C4-2B (cell line): ENCODE measurements at regions not wholly inside any gene's neighbourhood (a gene's known extent, or its start where the extent isn't known, plus 50 kb on each side); places are given as distances from the start of the nearest gene placed in this dataset.

Experiments used
- CTCF ChIP-seq: fragments of 450-650 bp; conservative IDR thresholded peaks from 2 replicates; pipeline ENCODE4 v1.5.1; 2017; ENCODE audit warnings: mild to moderate bottlenecking
- ZFX ChIP-seq: fragments of 450-650 bp; IDR thresholded peaks from 2 replicates; pipeline ENCODE4 v1.6.1; 2017

GRCh38 chr10:10914144-10914543, 103.5 kb upstream of the CELF2 start:
- TF ChIP-seq CTCF: no peak
- no peak for TF ChIP-seq ZFX
